ENCODE measurements at regions not wholly inside any gene's neighbourhood (a gene's known extent, or its start where the extent isn't known, plus 50 kb on each side); places are given as distances from the start of the nearest gene placed in this dataset.

GRCh38 chr3:170751083-170751898 lies 118.7 kb downstream of the RPL22L1 start:
- TF ChIP-seq CTCF (IDR thresholded peaks at IDR 0.05), result no peak
- no peak for TF ChIP-seq POLR2A (IDR thresholded peaks at IDR 0.05)
